ENCODE measurements at regions not wholly inside any gene's neighbourhood (a gene's known extent, or its start where the extent isn't known, plus 50 kb on each side); places are given as distances from the start of the nearest gene placed in this dataset.

DNA sequence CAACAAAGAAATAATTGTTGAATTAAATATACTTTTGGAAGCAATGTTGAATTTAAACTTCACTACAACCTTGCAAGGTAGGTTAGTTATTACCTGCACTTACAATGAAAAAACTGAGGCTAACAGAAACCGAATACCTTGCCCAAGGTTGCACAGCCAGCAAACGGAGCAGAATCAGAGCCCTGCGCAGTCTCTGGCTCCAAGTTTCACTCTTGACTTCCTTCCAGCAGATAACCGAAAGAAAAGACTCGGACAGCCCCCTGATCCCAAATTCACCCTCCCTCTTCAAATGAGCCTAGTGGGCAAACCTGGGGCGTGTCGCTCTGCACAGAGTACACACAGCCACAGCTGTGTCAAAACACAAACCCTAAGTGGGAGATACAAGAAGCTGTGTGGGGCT is 72.1 kb upstream of the FOXQ1 start:
- peaks cover 6 to 14% (median 7%) of the 10 kb centered on the region in 3 donors for H3K27me3 Mint-ChIP-seq (ENCODE audit: low read depth in 3 of 3)
- no peaks in the 10 kb centered on the region for H4K20me1 ChIP-seq (ENCODE audit: insufficient read depth, low read length)
- H2AFZ ChIP-seq (ENCODE audit: insufficient read depth, low read depth, low read length, poor library complexity, severe bottlenecking): no peak overlapping the region
- H3K9me3 Mint-ChIP-seq: no peaks in the 10 kb centered on the region
- no peaks in the 10 kb centered on the region for H3K36me3 ChIP-seq (replicated peaks in 1 of 2; ENCODE audit: control insufficient read depth in 1 of 2, insufficient read depth in 2 of 2, low read length in 2 of 2)
- H3K9me3 ChIP-seq (replicated peaks in 1 of 2; ENCODE audit: control insufficient read depth in 1 of 2, insufficient read depth in 1 of 2, low read length in 2 of 2): no peaks in the 10 kb centered on the region
- no peak overlapping the region for H3K4me3 ChIP-seq (replicated peaks in 1 of 3; ENCODE audit: low read depth in 2 of 3, low read length in 3 of 3)
- no peak overlapping the region for H3K27ac Mint-ChIP-seq
- no peaks in the 10 kb centered on the region for H3K27me3 ChIP-seq (ENCODE audit: control insufficient read depth in 2 of 2, insufficient read depth in 2 of 2, low read length in 2 of 2)
- no peak overlapping the region for H3K4me3 Mint-ChIP-seq
- H3K4me1 ChIP-seq (ENCODE audit: control insufficient read depth in 1 of 2, insufficient read depth in 2 of 2, low read length in 2 of 2): no peaks in the 10 kb centered on the region
- H3K4me2 ChIP-seq (replicated peaks; ENCODE audit: extremely low read depth, low read length, poor library complexity, severe bottlenecking): no peak overlapping the region
- H3K9ac ChIP-seq (ENCODE audit: insufficient read depth, low read length, poor library complexity, severe bottlenecking): no peak overlapping the region
- intact Hi-C loops (cut with micrococcal nuclease): no loop called here
- TF ChIP-seq, protein P1, sequence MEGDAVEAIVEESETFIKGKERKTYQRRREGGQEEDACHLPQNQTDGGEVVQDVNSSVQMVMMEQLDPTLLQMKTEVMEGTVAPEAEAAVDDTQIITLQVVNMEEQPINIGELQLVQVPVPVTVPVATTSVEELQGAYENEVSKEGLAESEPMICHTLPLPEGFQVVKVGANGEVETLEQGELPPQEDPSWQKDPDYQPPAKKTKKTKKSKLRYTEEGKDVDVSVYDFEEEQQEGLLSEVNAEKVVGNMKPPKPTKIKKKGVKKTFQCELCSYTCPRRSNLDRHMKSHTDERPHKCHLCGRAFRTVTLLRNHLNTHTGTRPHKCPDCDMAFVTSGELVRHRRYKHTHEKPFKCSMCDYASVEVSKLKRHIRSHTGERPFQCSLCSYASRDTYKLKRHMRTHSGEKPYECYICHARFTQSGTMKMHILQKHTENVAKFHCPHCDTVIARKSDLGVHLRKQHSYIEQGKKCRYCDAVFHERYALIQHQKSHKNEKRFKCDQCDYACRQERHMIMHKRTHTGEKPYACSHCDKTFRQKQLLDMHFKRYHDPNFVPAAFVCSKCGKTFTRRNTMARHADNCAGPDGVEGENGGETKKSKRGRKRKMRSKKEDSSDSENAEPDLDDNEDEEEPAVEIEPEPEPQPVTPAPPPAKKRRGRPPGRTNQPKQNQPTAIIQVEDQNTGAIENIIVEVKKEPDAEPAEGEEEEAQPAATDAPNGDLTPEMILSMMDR (IDR thresholded peaks at IDR 0.05): no peak
- WGBS (ENCODE audit: insufficient coverage): 81% methylated on average over 4 of the region's 7 CpGs
- H3K36me3 Mint-ChIP-seq: no peaks in the 10 kb centered on the region
- H3K79me2 ChIP-seq (ENCODE audit: insufficient read depth, low read length): no peaks in the 10 kb centered on the region
- no peaks in the 10 kb centered on the region for H3K4me1 Mint-ChIP-seq
- no peak overlapping the region for H3K27ac ChIP-seq (ENCODE audit: low read depth in 1 of 2, low read length in 2 of 2)
- DNase-seq: no peak

DNA sequence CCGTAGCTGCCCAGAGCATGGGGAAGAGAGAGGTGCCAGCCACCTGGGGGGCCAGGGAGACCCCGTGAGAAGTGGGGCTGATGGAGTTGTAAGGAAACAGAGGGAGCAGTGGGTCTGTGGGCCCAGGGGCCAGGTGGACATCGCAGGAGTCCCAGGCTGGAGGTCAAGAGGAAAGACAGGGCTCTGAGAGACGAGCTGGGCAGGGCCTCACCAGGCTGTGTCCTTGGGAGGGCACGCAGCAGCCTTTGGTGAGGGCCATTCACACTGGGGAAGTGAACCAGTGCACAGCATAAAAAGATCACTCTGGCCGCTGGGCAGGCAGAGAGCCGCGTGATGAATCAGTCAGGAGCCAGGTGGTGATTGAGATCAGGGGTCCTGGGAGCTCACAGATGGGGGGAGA is 73.9 kb upstream of the FOXQ1 start:
- Histone ChIP-seq H4K20me1 (ENCODE audit: insufficient read depth, low read length) (no peaks in the 10 kb centered on the region), H3K27ac (ENCODE audit: low read depth in 1 of 2, low read length in 2 of 2) (no peak overlapping the region), H3K4me2 (replicated peaks; ENCODE audit: extremely low read depth, low read length, poor library complexity, severe bottlenecking) (no peak overlapping the region), H3K4me3 (replicated peaks in 1 of 3; ENCODE audit: low read depth in 2 of 3, low read length in 3 of 3) (no peak overlapping the region), H3K27me3 (ENCODE audit: control insufficient read depth in 2 of 2, insufficient read depth in 2 of 2, low read length in 2 of 2) (no peaks in the 10 kb centered on the region), H3K9me3 (replicated peaks in 1 of 2; ENCODE audit: control insufficient read depth in 1 of 2, insufficient read depth in 1 of 2, low read length in 2 of 2) (no peaks in the 10 kb centered on the region), H2AFZ (ENCODE audit: insufficient read depth, low read depth, low read length, poor library complexity, severe bottlenecking) (no peak overlapping the region), H3K36me3 (replicated peaks in 1 of 2; ENCODE audit: control insufficient read depth in 1 of 2, insufficient read depth in 2 of 2, low read length in 2 of 2) (no peaks in the 10 kb centered on the region), H3K9ac (ENCODE audit: insufficient read depth, low read length, poor library complexity, severe bottlenecking) (no peak overlapping the region), H3K4me1 (ENCODE audit: control insufficient read depth in 1 of 2, insufficient read depth in 2 of 2, low read length in 2 of 2) (no peaks in the 10 kb centered on the region), H3K79me2 (ENCODE audit: insufficient read depth, low read length) (no peaks in the 10 kb centered on the region)
- TF ChIP-seq, protein P1 (IDR thresholded peaks at IDR 0.05): no peak
- H3K27me3 Mint-ChIP-seq (ENCODE audit: low read depth in 3 of 3): peaks cover 1 to 12% (median 4%) of the 10 kb centered on the region in 3 donors
- H3K9me3 Mint-ChIP-seq: no peaks in the 10 kb centered on the region
- intact Hi-C loops (cut with micrococcal nuclease): no loop called here
- no peaks in the 10 kb centered on the region for H3K4me1 Mint-ChIP-seq
- no peaks in the 10 kb centered on the region for H3K36me3 Mint-ChIP-seq
- no peak for DNase-seq
- no peak overlapping the region for H3K4me3 Mint-ChIP-seq
- H3K27ac Mint-ChIP-seq: no peak overlapping the region
- 90% methylated on average over 7 of the region's 8 CpGs for whole genome bisulfite sequencing (ENCODE audit: insufficient coverage)
